SK-N-SH (cell line): ENCODE measurements at regions not wholly inside any gene's neighbourhood (a gene's known extent, or its start where the extent isn't known, plus 50 kb on each side); places are given as distances from the start of the nearest gene placed in this dataset.

Experiments
- CTCF ChIA-PET: fragments of 300-600, 350-600 bp; formaldehyde crosslinking; extraction: SDS; loops from one replicate; lab custom pipeline; 2021; lab: Yijun Ruan, JAX
- POLR2A ChIA-PET: fragments of 350-600 bp; sonication (Branson Sonifier 250); formaldehyde crosslinking; extraction: SDS; loops from one replicate; lab custom pipeline; 2020; ENCODE audit warnings: antibody characterized with exemption, inconsistent platforms; lab: Yijun Ruan, JAX
- DNase-seq: peaks from one replicate; pipeline ENCODE4 v3.0.0; 2012
- H2AFZ ChIP-seq: fragments of 200-600 bp; sonication (generic); 2 replicates; pipeline ENCODE4 v1.8.1; 2016; ENCODE audit warnings: antibody characterized with exemption, mild to moderate bottlenecking, low read depth
- H3F3A ChIP-seq: fragments of 200-600 bp; sonication (generic); replicated peaks from 2 replicates; pipeline ENCODE3; 2016; ENCODE audit warnings: antibody characterized with exemption, mild to moderate bottlenecking; ENCODE audit not compliant: insufficient read depth
- H3K27ac ChIP-seq, 2 experiments: fragments of 200-500 bp in 1 of 2; fragments of 200-600 bp in 1 of 2; sonication (Bioruptor generic) in 1 of 2; sonication (generic), shearing (Covaris generic) in 1 of 2; 2 replicates each; pipeline versions ENCODE4 v1.5.1 to v1.6.1; 2014 to 2016; ENCODE audit warnings: low read depth in 2 of 2, inconsistent platforms in 1 of 2, low read length in 1 of 2, mild to moderate bottlenecking in 1 of 2, mixed read lengths in 1 of 2
- H3K27me3 ChIP-seq: fragments of 200-600 bp; sonication (generic), shearing (Covaris generic); 2 replicates; pipeline ENCODE4 v1.6.1; 2016; ENCODE audit warnings: mixed run types; ENCODE audit not compliant: insufficient read depth
- H3K36me3 ChIP-seq, 2 experiments: fragments of 200-500 bp in 1 of 2; fragments of 200-600 bp in 1 of 2; sonication (Bioruptor generic) in 1 of 2; sonication (generic) in 1 of 2; replicated peaks in 1 of 2; 2 replicates each; pipeline versions ENCODE3 to v1.5.1; 2014 to 2016; ENCODE audit warnings: low read length in 1 of 2, mild to moderate bottlenecking in 1 of 2; ENCODE audit not compliant: insufficient read depth in 2 of 2, control insufficient read depth in 1 of 2
- H3K4me1 ChIP-seq, 2 experiments: fragments of 200-500 bp in 1 of 2; fragments of 200-600 bp in 1 of 2; sonication (Bioruptor generic) in 1 of 2; sonication (generic), shearing (Covaris generic) in 1 of 2; 2 replicates each; pipeline versions ENCODE4 v1.5.1 to v1.6.1; 2014 to 2016; ENCODE audit warnings: low read depth in 1 of 2, low read length in 1 of 2, mixed run types in 1 of 2; ENCODE audit not compliant: insufficient read depth in 2 of 2, control insufficient read depth in 1 of 2
- H3K4me2 ChIP-seq: fragments of 200-600 bp; sonication (generic), shearing (Covaris generic); 2 replicates; pipeline ENCODE4 v1.6.1; 2017; ENCODE audit warnings: mixed run types
- H3K4me3 ChIP-seq, 2 experiments: fragments of 200-500 bp in 1 of 2; fragments of 200-600 bp in 1 of 2; sonication (Bioruptor generic) in 1 of 2; sonication (generic), shearing (Covaris generic) in 1 of 2; 2 replicates each; pipeline versions ENCODE4 v1.5.1 to v1.8.1; 2014 to 2016; ENCODE audit warnings: low read depth in 2 of 2, inconsistent platforms in 1 of 2, low read length in 1 of 2, mild to moderate bottlenecking in 1 of 2, mixed read lengths in 1 of 2, moderate library complexity in 1 of 2
- H3K79me2 ChIP-seq: fragments of 200-600 bp; sonication (generic); 2 replicates; pipeline ENCODE4 v1.8.1; 2017; ENCODE audit warnings: mild to moderate bottlenecking; ENCODE audit not compliant: insufficient read depth
- H3K9ac ChIP-seq: fragments of 200-600 bp; sonication (generic); 2 replicates; pipeline ENCODE4 v1.6.1; 2017; ENCODE audit warnings: mixed run types
- H3K9me2 ChIP-seq: fragments of 200-600 bp; sonication (generic); 2 replicates; pipeline ENCODE4 v1.6.1; 2017; ENCODE audit warnings: mixed run types
- H3K9me3 ChIP-seq: fragments of 200-600 bp; sonication (generic); 2 replicates; pipeline ENCODE4 v1.6.1; 2017; ENCODE audit warnings: mixed run types, mild to moderate bottlenecking, moderate library complexity
- H4K20me1 ChIP-seq: fragments of 200-600 bp; sonication (generic); 2 replicates; pipeline ENCODE4 v1.6.1; 2017; ENCODE audit warnings: mild to moderate bottlenecking, mixed run types; ENCODE audit not compliant: insufficient read depth
- CHD2 ChIP-seq: fragments of 150-350 bp; IDR thresholded peaks from 2 replicates; pipeline ENCODE4 v1.6.1; 2018; ENCODE audit warnings: low read length; ENCODE audit not compliant: partially characterized antibody
- GABPA ChIP-seq: IDR thresholded peaks from 2 replicates; pipeline ENCODE4 v1.4.0; 2012; ENCODE audit warnings: low read depth, mild to moderate bottlenecking
- JUND ChIP-seq: IDR thresholded peaks from 2 replicates; pipeline ENCODE4 v1.4.0; 2012
- MXI1 ChIP-seq: IDR thresholded peaks from 2 replicates; pipeline ENCODE4 v1.6.1; 2012; ENCODE audit warnings: mild to moderate bottlenecking, low read depth, low read length, improper control_type of control experiment
- NRF1 ChIP-seq: IDR thresholded peaks from 2 replicates; pipeline ENCODE4 v1.6.1; 2012; ENCODE audit warnings: low read depth, mild to moderate bottlenecking, low read length
- POLR2AphosphoS5 ChIP-seq: IDR thresholded peaks from 2 replicates; pipeline ENCODE4 v1.6.1; 2012; ENCODE audit warnings: low read depth, low read length
- REST ChIP-seq: IDR thresholded peaks from 2 replicates; pipeline ENCODE4 v1.6.1; 2012; ENCODE audit warnings: mild to moderate bottlenecking, low read depth, low read length, moderate library complexity
- SIN3A ChIP-seq: IDR thresholded peaks from 2 replicates; pipeline ENCODE4 v1.6.1; 2012; ENCODE audit warnings: low read depth, mild to moderate bottlenecking, low read length, moderate library complexity, borderline replicate concordance
- SMC3 ChIP-seq: IDR thresholded peaks from 2 replicates; pipeline ENCODE4 v1.6.1; 2012; ENCODE audit warnings: low read depth, low read length, improper control_type of control experiment
- TAF1 ChIP-seq: IDR thresholded peaks from 2 replicates; pipeline ENCODE4 v1.6.1; 2012; ENCODE audit warnings: low read depth, mild to moderate bottlenecking, low read length, moderate library complexity, borderline replicate concordance
- TEAD4 ChIP-seq: IDR thresholded peaks from 2 replicates; pipeline ENCODE4 v1.4.0; 2012; ENCODE audit warnings: mild to moderate bottlenecking, borderline replicate concordance; ENCODE audit not compliant: insufficient read depth
- USF1 ChIP-seq: IDR thresholded peaks from 2 replicates; pipeline ENCODE4 v1.4.0; 2012; ENCODE audit warnings: low read depth, borderline replicate concordance
- USF2 ChIP-seq: fragments of 150-350 bp; IDR thresholded peaks from 2 replicates; pipeline ENCODE4 v1.6.1; 2017; ENCODE audit warnings: antibody characterized with exemption, low read length, low read depth, borderline replicate concordance
- YY1 ChIP-seq: IDR thresholded peaks from 2 replicates; pipeline ENCODE4 v1.4.0; 2012; ENCODE audit warnings: low read depth, mild to moderate bottlenecking
- ZBTB33 ChIP-seq: IDR thresholded peaks from 2 replicates; pipeline ENCODE4 v1.4.0; 2012; ENCODE audit warnings: low read depth, borderline replicate concordance
- WGBS: methylation state at CpG from one replicate; pipeline ENCODE4 v1.1.6; 2017; ENCODE audit warnings: low lambda C conversion rate; 5-methylcytosine and 5-hydroxymethylcytosine counted together

- TF ChIP-seq REST (no peak), TEAD4 (0 out of 2 replicates have a peak, but pooled peaks have one; percentile 44), CHD2 (peak; percentile 80), SIN3A (peak; percentile 62; the same call in 1 of the 2 replicates)
- TF ChIP-seq, all 33 proteins: peak for 13
These were observed 336.3 kb downstream of the SLITRK6 start (continued) for GRCh38 chr13:85462792-85463425.

- 89% methylated on average over 1 of the region's 1 CpG for WGBS
- Histone ChIP-seq H3K4me3 (no peak overlapping the region), H3K79me2 (no peaks in the 10 kb centered on the region), H2AFZ (no peak overlapping the region), H3K27ac (peak overlapping the region in 1 of 2 experiments; percentile 72; a peak in 1 of 4 replicates), H3F3A (no peaks in the 10 kb centered on the region), H3K9ac (no peak overlapping the region), H3K36me3 (no peaks in the 10 kb centered on the region), H3K9me3 (peaks cover 8% of the 10 kb centered on the region; the same call in 1 of the 2 replicates), H3K27me3 (no peaks in the 10 kb centered on the region), H3K4me1 (peaks cover 0 to 11% of the 10 kb centered on the region in 2 experiments; a peak in 1 of 4 replicates), H3K9me2 (no peaks in the 10 kb centered on the region), H4K20me1 (no peaks in the 10 kb centered on the region), H3K4me2 (no peak overlapping the region)
- TF ChIP-seq GABPA (no peak), TAF1 (no peak), YY1 (no peak), USF2 (no peak), USF1 (no peak), SMC3 (no peak), ZBTB33 (no peak), MXI1 (no peak), NRF1 (no peak), POLR2AphosphoS5 (no peak), JUND (no peak)
- CTCF ChIA-PET = interaction anchor here (0.6 kb wide), 2 partner anchors 124 to 740 kb away, joined by 3 read pairs; no protein-coding TSS in a partner anchor
- POLR2A ChIA-PET = no interaction called here
- no peak for DNase-seq
These were observed 337.6 kb downstream of the SLITRK6 start for GRCh38 chr13:85461621-85462020.
